ENCODE measurements at regions not wholly inside any gene's neighbourhood (a gene's known extent, or its start where the extent isn't known, plus 50 kb on each side); places are given as distances from the start of the nearest gene placed in this dataset.

DNA sequence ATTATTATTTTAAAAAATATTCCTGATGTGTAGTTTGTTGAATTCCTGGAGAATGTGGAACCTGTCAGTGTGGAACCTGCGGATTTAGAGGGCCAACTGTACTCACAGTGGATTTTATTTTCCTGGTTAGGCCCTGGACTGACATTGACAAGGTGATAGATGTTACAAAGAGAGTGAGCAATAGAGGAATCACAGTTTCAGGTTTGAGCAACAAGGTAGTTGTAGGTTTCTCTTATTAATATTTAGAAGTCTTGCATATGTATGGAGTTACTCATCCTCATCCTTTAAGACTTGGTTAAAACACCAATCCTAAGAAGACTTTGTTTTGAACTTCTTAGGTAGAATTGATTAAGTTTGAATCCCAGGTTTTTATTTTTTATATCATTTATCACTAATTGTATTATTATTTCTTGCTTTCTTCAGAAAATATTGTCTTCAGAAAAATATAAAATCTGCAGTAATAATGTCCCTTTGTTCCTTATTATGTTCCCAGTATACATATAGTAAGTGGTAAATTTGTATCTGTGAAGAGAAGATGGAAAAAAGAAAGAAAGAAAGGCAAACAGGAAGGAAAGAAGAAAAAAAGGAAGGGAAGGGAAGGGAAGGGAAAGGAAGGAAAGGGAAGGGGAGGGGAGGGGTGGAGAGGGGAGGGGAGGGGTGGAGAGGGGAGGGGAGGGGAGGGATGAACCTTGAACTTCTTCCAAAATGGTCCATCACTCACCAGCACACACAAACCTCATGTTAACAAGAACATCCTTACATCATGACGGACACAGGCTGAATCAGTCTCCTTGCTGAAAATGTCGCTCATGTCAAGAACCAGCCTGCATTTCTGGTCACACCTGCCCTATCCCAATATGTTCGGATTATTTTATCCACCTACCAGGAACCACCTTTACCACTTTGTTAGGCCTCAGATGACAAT, 867.2 kb downstream of the CDH11 start:
- DNase-seq (ENCODE audit: extremely low spot score in 2 of 2): no peak
- H3K27me3 ChIP-seq: no peaks in the 10 kb centered on the region
- intact Hi-C loops (cut with DNase I): no loop called here

GRCh38 chr16:64253525-64253924, 868.3 kb downstream of the CDH11 start:
- Histone ChIP-seq H3K4me1 (no peaks in the 10 kb centered on the region), H3K27me3 (no peaks in the 10 kb centered on the region), H3K27ac (no peak overlapping the region), H3K36me3 (no peaks in the 10 kb centered on the region), H3K9me3 (no peaks in the 10 kb centered on the region), H3K4me3 (no peak overlapping the region)
- no peak for DNase-seq (ENCODE audit: extremely low spot score in 2 of 2)
- intact Hi-C loops (cut with DNase I): no loop called here
- TF ChIP-seq POLR2AphosphoS5 (IDR thresholded peaks at IDR 0.05; ENCODE audit: insufficient read depth in 1 of 2, low read depth in 1 of 2): no peak
- TF ChIP-seq POLR2A (IDR thresholded peaks at IDR 0.05): no peak
- no peak for TF ChIP-seq CTCF (IDR thresholded peaks at IDR 0.05)

More for the DNA sequence above, 867.2 kb downstream of the CDH11 start:
- Histone ChIP-seq H3K4me3 (no peak overlapping the region), H3K9me3 (no peaks in the 10 kb centered on the region), H3K27ac (no peak overlapping the region), H3K36me3 (no peaks in the 10 kb centered on the region), H3K4me1 (no peaks in the 10 kb centered on the region)
- no peak for TF ChIP-seq CTCF (IDR thresholded peaks at IDR 0.05)
- TF ChIP-seq POLR2A (IDR thresholded peaks at IDR 0.05): no peak
- no peak for TF ChIP-seq POLR2AphosphoS5 (IDR thresholded peaks at IDR 0.05; ENCODE audit: insufficient read depth in 1 of 2, low read depth in 1 of 2)

- H3K27me3 ChIP-seq: no peaks in the 10 kb centered on the region
- H3K4me3 ChIP-seq: no peak overlapping the region
- H3K27ac ChIP-seq: no peak overlapping the region
- no peaks in the 10 kb centered on the region for H3K9me3 ChIP-seq
- intact Hi-C loops (cut with DNase I): no loop called here
- no peak for DNase-seq (ENCODE audit: extremely low spot score in 2 of 2)
- H3K36me3 ChIP-seq: no peaks in the 10 kb centered on the region
- H3K4me1 ChIP-seq: no peaks in the 10 kb centered on the region
- TF ChIP-seq CTCF (IDR thresholded peaks at IDR 0.05): no peak
- no peak for TF ChIP-seq POLR2A (IDR thresholded peaks at IDR 0.05)
Measured at GRCh38 chr16:64253096-64253495, 868.8 kb downstream of the CDH11 start.

- Histone ChIP-seq H3K27ac (no peak overlapping the region), H3K9me3 (no peaks in the 10 kb centered on the region), H3K4me3 (no peak overlapping the region), H3K36me3 (no peaks in the 10 kb centered on the region), H3K27me3 (no peaks in the 10 kb centered on the region), H3K4me1 (no peaks in the 10 kb centered on the region)
- TF ChIP-seq POLR2A (IDR thresholded peaks at IDR 0.05) (no peak), POLR2AphosphoS5 (IDR thresholded peaks at IDR 0.05; ENCODE audit: insufficient read depth in 1 of 2, low read depth in 1 of 2) (no peak), CTCF (IDR thresholded peaks at IDR 0.05) (no peak)
- DNase-seq (ENCODE audit: extremely low spot score in 2 of 2): no peak
- intact Hi-C loops (cut with DNase I): no loop called here
Measured at GRCh38 chr16:64251742-64252141, 870.1 kb downstream of the CDH11 start.

- H3K9me3 ChIP-seq: no peaks in the 10 kb centered on the region
- H3K4me1 ChIP-seq: no peaks in the 10 kb centered on the region
- no peak overlapping the region for H3K27ac ChIP-seq
- intact Hi-C loops (cut with DNase I): no loop called here
- H3K27me3 ChIP-seq: no peaks in the 10 kb centered on the region
- no peaks in the 10 kb centered on the region for H3K36me3 ChIP-seq
- no peak for TF ChIP-seq POLR2AphosphoS5 (IDR thresholded peaks at IDR 0.05; ENCODE audit: insufficient read depth in 1 of 2, low read depth in 1 of 2)
- TF ChIP-seq POLR2A (IDR thresholded peaks at IDR 0.05): no peak
- TF ChIP-seq CTCF (IDR thresholded peaks at IDR 0.05): no peak
- H3K4me3 ChIP-seq: no peak overlapping the region
- DNase-seq (ENCODE audit: extremely low spot score in 2 of 2): no peak
Measured at GRCh38 chr16:64250866-64251265, 871.0 kb downstream of the CDH11 start.

Measured in vagina (tissue), 2 donors.